ENCODE measurements at regions not wholly inside any gene's neighbourhood (a gene's known extent, or its start where the extent isn't known, plus 50 kb on each side); places are given as distances from the start of the nearest gene placed in this dataset.

GRCh38 chr9:19934301-19934871, 145.5 kb upstream of the SLC24A2 start (continued):
- TF ChIP-seq GABPA (IDR thresholded peaks at IDR 0.05; ENCODE audit: borderline replicate concordance, insufficient read depth, low read length) = no peak
- TF ChIP-seq BACH1 (IDR thresholded peaks at IDR 0.05; ENCODE audit: low read length) = no peak
- peak; percentile 96 for TF ChIP-seq E2F6 (IDR thresholded peaks at IDR 0.05)
- TF ChIP-seq HDAC2 (IDR thresholded peaks at IDR 0.05; ENCODE audit: borderline replicate concordance in 1 of 2, low read depth in 2 of 2, low read length in 2 of 2) = peak in 1 of 2 experiments; percentile 92; a peak in 2 of 4 replicates
- TF ChIP-seq USF2 (IDR thresholded peaks at IDR 0.05; ENCODE audit: low read length) = no peak
- TF ChIP-seq KDM4A (IDR thresholded peaks at IDR 0.05; ENCODE audit: low read depth, low read length, severe bottlenecking) = no peak
- TF ChIP-seq ATF2 (IDR thresholded peaks at IDR 0.05; ENCODE audit: low read length) = no peak
- no peak for TF ChIP-seq PHF8 (conservative IDR thresholded peaks at IDR 0.05; ENCODE audit: low read depth, low read length)
- TF ChIP-seq FOSL1 (IDR thresholded peaks at IDR 0.05; ENCODE audit: insufficient read depth, low read depth, low read length) = no peak
- TF ChIP-seq MAX (IDR thresholded peaks at IDR 0.05) = peak; percentile 96
- TF ChIP-seq RAD21 (IDR thresholded peaks at IDR 0.05 in 1 of 2, conservative IDR thresholded peaks at IDR 0.05 in 1 of 2; ENCODE audit: low read depth in 2 of 2, low read length in 2 of 2) = peak; percentile 33 to 53; a peak in 3 of 4 replicates
- no peak for TF ChIP-seq CHD2 (IDR thresholded peaks at IDR 0.05; ENCODE audit: low read length)
- no peak for TF ChIP-seq CHD1 (IDR thresholded peaks at IDR 0.05; ENCODE audit: low read depth, low read length)
- TF ChIP-seq POLR2A (IDR thresholded peaks at IDR 0.05; ENCODE audit: control extremely low read depth in 1 of 2, low read depth in 2 of 2, low read length in 2 of 2) = no peak
- TF ChIP-seq HDAC6 (IDR thresholded peaks at IDR 0.05; ENCODE audit: low read depth, low read length) = no peak
- no peak for TF ChIP-seq RNF2 (IDR thresholded peaks at IDR 0.05; ENCODE audit: borderline replicate concordance, low read depth, low read length, missing control alignments, poor library complexity, severe bottlenecking)
- TF ChIP-seq SP4 (IDR thresholded peaks at IDR 0.05; ENCODE audit: low read length) = no peak
- TF ChIP-seq SIRT6 (IDR thresholded peaks at IDR 0.05; ENCODE audit: low read length) = no peak
- no peak for TF ChIP-seq GTF2F1 (IDR thresholded peaks at IDR 0.05; ENCODE audit: borderline replicate concordance, low read depth, low read length)
- no peak for TF ChIP-seq NRF1 (IDR thresholded peaks at IDR 0.05; ENCODE audit: low read depth, low read length)
- no peak for TF ChIP-seq MAFK (IDR thresholded peaks at IDR 0.05; ENCODE audit: low read depth, low read length)
- no peak for TF ChIP-seq CREB1 (IDR thresholded peaks at IDR 0.05)

Measured in H1 (cell line).